Activated T-helper 2 cell treated with anti-CD3 and anti-CD28 coated beads, Interferon-gamma antibody, Interleukin-2, Interleukin-4, amounts not matched to agents 10 μg/mL and 5 μg/mL and 100 μg/mL, durations not matched to agents 14 hours and 24 hours and 36 hours (primary cell): ENCODE measurements at regions not wholly inside any gene's neighbourhood (a gene's known extent, or its start where the extent isn't known, plus 50 kb on each side); places are given as distances from the start of the nearest gene placed in this dataset.

Experiments used
- DNase-seq: peaks from one replicate; pipeline ENCODE4 v3.0.0; 2021; ENCODE audit warnings: low spot score
- H3K27ac Mint-ChIP-seq: one replicate; pipeline ENCODE4 v1.8.0; 2021; ENCODE audit warnings: mixed read lengths
- H3K27me3 Mint-ChIP-seq: one replicate; pipeline ENCODE4 v1.8.0; 2021; ENCODE audit warnings: low read depth, mixed read lengths
- H3K36me3 Mint-ChIP-seq: one replicate; pipeline ENCODE4 v1.8.0; 2021; ENCODE audit warnings: low read depth, mixed read lengths
- H3K4me1 Mint-ChIP-seq: one replicate; pipeline ENCODE4 v1.8.0; 2021; ENCODE audit warnings: low read depth, mixed read lengths
- H3K4me3 Mint-ChIP-seq: one replicate; pipeline ENCODE4 v1.8.0; 2021; ENCODE audit warnings: low read depth, mild to moderate bottlenecking, moderate library complexity, mixed read lengths
- H3K9me3 Mint-ChIP-seq: one replicate; pipeline ENCODE4 v1.8.0; 2021; ENCODE audit warnings: mixed read lengths
- intact Hi-C: fragments of 100-400 bp; cut with micrococcal nuclease; formaldehyde crosslinking; loops from one replicate; pipeline ENCODE4 v1.15.1; 2023

DNA sequence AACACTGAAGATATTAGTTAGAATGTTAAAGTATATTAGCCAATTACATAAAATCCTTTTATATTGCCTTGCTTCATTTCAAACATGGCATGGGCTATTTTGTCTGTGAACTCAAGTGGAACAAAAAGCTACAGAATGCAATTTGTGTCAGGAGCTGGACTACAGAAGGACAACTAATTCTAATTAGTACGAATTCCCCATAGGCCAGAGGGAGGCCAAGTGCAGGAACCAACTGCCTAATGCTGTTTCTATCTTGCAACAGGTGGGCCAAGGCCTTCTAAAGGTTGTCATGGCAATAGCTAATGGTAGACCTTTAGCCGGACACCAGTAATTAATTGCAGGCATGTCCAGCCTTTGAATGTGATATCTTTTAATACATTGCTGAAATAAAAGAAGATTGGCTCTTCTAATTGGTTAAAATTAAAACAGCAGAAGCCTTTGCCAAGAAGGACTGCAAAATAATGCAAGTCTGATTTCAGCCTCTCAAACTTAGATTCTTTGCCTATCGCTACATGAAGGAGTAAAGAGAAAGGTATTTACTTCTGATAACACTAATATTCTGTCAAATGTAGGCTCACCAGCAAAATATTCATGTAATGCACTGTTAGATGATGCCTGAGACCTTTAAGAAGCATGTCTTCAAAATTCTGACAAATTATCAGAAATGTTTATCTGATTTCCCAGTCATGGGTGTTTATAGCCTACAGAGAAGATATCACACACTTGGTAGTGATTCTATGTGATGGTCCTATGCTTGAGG, 232.1 kb downstream of the LMO4 start:
- H3K4me1 Mint-ChIP-seq: no peaks in the 10 kb centered on the region
- H3K9me3 Mint-ChIP-seq: no peaks in the 10 kb centered on the region
- H3K27me3 Mint-ChIP-seq: no peaks in the 10 kb centered on the region
- intact Hi-C loops: no loop called here
- H3K4me3 Mint-ChIP-seq: no peak overlapping the region
- H3K27ac Mint-ChIP-seq: no peak overlapping the region
- DNase-seq: no peak
- H3K36me3 Mint-ChIP-seq: no peaks in the 10 kb centered on the region

DNA sequence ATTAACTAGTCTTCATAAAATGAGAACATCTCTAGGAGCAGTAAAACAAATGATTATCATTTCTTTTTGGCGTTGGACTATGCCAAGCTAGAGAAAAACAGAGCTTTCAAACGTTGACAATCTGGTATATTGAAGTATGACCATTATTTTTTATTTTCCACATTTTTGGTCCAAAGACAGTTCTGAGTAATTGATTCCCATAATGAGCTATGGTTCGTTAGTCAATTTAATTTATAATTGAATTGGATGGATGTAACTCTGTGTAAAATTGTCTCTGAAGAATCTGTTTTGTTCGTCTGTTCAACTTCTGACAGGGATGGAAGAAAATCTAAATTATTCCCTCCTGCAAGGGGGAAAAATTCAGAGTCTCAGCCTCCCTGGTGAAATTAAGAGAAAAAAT, 234.5 kb downstream of the LMO4 start:
- Mint-ChIP-seq H3K4me3 (no peak overlapping the region), H3K27ac (no peak overlapping the region), H3K9me3 (no peaks in the 10 kb centered on the region), H3K27me3 (no peaks in the 10 kb centered on the region), H3K4me1 (no peaks in the 10 kb centered on the region), H3K36me3 (no peaks in the 10 kb centered on the region)
- intact Hi-C loops: no loop called here
- no peak for DNase-seq

DNA sequence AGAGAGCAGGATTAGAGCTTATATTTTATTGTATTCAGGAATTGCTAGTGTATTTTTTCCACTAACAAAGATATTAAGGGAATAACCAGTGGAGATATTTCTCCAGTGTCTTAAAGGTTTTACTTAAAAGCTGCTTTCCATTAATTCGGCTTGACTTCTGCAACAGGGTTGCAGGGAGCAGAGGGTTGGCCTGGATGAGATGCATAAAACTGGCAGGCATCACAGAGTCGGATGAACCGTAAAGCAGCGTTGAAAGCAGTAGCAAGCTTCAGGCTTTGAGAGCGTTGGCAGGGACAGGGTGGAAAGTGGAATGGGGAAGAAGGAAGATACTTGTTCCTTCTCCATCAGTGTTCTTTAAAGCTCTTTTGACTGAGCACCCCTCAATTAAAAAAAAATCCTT, 237.2 kb downstream of the LMO4 start:
- no peak for DNase-seq
- no peaks in the 10 kb centered on the region for H3K27me3 Mint-ChIP-seq
- intact Hi-C loops: no loop called here

GRCh38 chr1:87568005-87568404, 239.3 kb downstream of the LMO4 start:
- Mint-ChIP-seq H3K4me3 (no peak overlapping the region), H3K27ac (no peak overlapping the region), H3K4me1 (no peaks in the 10 kb centered on the region), H3K27me3 (no peaks in the 10 kb centered on the region), H3K36me3 (no peaks in the 10 kb centered on the region), H3K9me3 (no peaks in the 10 kb centered on the region)
- intact Hi-C loops: no loop called here
- no peak for DNase-seq

More for the DNA sequence above, 237.2 kb downstream of the LMO4 start:
- Mint-ChIP-seq H3K4me1 (no peaks in the 10 kb centered on the region), H3K4me3 (no peak overlapping the region), H3K9me3 (no peaks in the 10 kb centered on the region), H3K27ac (no peak overlapping the region), H3K36me3 (no peaks in the 10 kb centered on the region)

DNA sequence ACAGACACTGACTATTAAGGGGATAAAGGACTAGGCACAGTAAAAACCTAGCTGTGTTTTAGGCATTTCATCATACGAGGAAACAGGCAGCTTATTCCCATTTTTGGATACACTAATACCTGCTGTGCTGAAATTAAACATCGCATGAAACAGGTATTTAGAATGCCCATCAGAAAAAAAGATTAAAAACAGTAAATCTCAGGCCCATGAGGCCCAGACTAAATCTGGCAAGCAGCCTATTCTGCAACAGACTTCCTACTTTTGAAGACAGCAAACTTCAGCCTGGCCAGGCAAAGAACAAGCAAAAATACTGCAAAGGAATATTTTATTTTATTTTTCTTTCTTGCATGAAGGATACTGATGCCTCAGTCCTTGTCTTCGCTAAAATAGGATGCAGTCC, 240.2 kb downstream of the LMO4 start:
- intact Hi-C loops: no loop called here
- no peak for DNase-seq
- H3K4me1 Mint-ChIP-seq: no peaks in the 10 kb centered on the region

DNA sequence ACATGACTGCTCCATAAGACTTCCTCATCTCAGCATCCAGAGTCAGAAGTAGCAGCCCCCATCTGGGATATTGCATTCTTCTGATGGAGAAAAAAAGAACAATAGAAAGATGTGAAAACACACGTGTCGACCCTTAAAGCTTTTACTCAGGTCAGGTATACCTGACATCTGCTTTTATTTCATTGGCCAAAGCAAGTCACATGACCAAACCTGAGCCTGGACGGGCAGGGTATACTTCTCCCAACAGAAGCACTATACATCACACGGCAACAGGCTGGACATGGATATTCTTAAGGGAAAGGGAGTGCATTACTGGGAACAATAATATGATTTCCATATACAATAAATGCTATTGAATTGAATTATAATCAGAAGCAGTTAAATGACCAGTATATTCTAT, 243.3 kb downstream of the LMO4 start:
- no peak for DNase-seq
- no peaks in the 10 kb centered on the region for H3K9me3 Mint-ChIP-seq
- H3K4me3 Mint-ChIP-seq: no peak overlapping the region
- intact Hi-C loops: no loop called here
- H3K27me3 Mint-ChIP-seq: no peaks in the 10 kb centered on the region
- H3K4me1 Mint-ChIP-seq: no peaks in the 10 kb centered on the region
- H3K27ac Mint-ChIP-seq: no peak overlapping the region
- no peaks in the 10 kb centered on the region for H3K36me3 Mint-ChIP-seq

More for the DNA sequence above, 240.2 kb downstream of the LMO4 start:
- Mint-ChIP-seq H3K36me3 (no peaks in the 10 kb centered on the region), H3K9me3 (no peaks in the 10 kb centered on the region), H3K27me3 (no peaks in the 10 kb centered on the region), H3K4me3 (no peak overlapping the region), H3K27ac (no peak overlapping the region)

GRCh38 chr1:87572891-87573290, 244.2 kb downstream of the LMO4 start:
- no peaks in the 10 kb centered on the region for H3K27me3 Mint-ChIP-seq
- H3K4me1 Mint-ChIP-seq: no peaks in the 10 kb centered on the region
- no peaks in the 10 kb centered on the region for H3K9me3 Mint-ChIP-seq
- H3K36me3 Mint-ChIP-seq: no peaks in the 10 kb centered on the region
- no peak for DNase-seq
- intact Hi-C loops: no loop called here
- H3K27ac Mint-ChIP-seq: no peak overlapping the region
- no peak overlapping the region for H3K4me3 Mint-ChIP-seq

- no peak overlapping the region for H3K4me3 Mint-ChIP-seq
- H3K36me3 Mint-ChIP-seq: no peaks in the 10 kb centered on the region
- no peak overlapping the region for H3K27ac Mint-ChIP-seq
- no peaks in the 10 kb centered on the region for H3K27me3 Mint-ChIP-seq
- intact Hi-C loops: no loop called here
- DNase-seq: no peak
- H3K9me3 Mint-ChIP-seq: no peaks in the 10 kb centered on the region
- no peaks in the 10 kb centered on the region for H3K4me1 Mint-ChIP-seq
Observed at GRCh38 chr1:87575528-87575927, 246.8 kb downstream of the LMO4 start.

DNA sequence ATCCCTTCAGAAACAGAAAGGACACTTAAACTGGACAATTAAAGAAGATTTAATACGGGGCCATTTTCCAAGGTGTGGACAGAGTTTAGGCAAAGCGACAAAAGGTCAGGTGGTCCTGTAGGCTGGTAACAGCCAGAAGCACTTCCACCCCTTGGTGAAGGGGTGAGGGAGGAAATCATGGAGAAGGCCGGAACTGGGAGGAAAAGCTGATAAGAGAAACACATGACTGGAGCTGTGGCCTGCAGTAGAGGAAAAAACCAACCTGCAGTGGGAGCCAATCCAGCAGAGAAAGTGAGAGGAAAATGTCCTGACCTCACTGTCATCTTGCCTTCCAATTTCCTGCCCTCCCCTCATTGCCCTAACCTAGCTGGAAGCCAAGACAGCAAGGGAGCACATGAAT, 249.8 kb downstream of the LMO4 start:
- intact Hi-C loops: no loop called here
- Mint-ChIP-seq H3K4me3 (no peak overlapping the region), H3K4me1 (no peaks in the 10 kb centered on the region)

GRCh38 chr1:87583459-87583858, 254.8 kb downstream of the LMO4 start:
- Mint-ChIP-seq H3K4me3 (no peak overlapping the region), H3K9me3 (no peaks in the 10 kb centered on the region), H3K4me1 (no peaks in the 10 kb centered on the region), H3K36me3 (no peaks in the 10 kb centered on the region), H3K27me3 (no peaks in the 10 kb centered on the region), H3K27ac (no peak overlapping the region)
- DNase-seq: no peak
- intact Hi-C loops: no loop called here

More for the DNA sequence above, 249.8 kb downstream of the LMO4 start:
- no peaks in the 10 kb centered on the region for H3K9me3 Mint-ChIP-seq
- no peak overlapping the region for H3K27ac Mint-ChIP-seq
- H3K36me3 Mint-ChIP-seq: no peaks in the 10 kb centered on the region
- no peaks in the 10 kb centered on the region for H3K27me3 Mint-ChIP-seq
- DNase-seq: no peak

GRCh38 chr1:87584586-87584985, 255.9 kb downstream of the LMO4 start:
- no peaks in the 10 kb centered on the region for H3K36me3 Mint-ChIP-seq
- no peak for DNase-seq
- H3K27ac Mint-ChIP-seq: no peak overlapping the region
- no peaks in the 10 kb centered on the region for H3K27me3 Mint-ChIP-seq
- intact Hi-C loops: no loop called here
- H3K4me1 Mint-ChIP-seq: no peaks in the 10 kb centered on the region
- no peak overlapping the region for H3K4me3 Mint-ChIP-seq
- H3K9me3 Mint-ChIP-seq: no peaks in the 10 kb centered on the region

DNA sequence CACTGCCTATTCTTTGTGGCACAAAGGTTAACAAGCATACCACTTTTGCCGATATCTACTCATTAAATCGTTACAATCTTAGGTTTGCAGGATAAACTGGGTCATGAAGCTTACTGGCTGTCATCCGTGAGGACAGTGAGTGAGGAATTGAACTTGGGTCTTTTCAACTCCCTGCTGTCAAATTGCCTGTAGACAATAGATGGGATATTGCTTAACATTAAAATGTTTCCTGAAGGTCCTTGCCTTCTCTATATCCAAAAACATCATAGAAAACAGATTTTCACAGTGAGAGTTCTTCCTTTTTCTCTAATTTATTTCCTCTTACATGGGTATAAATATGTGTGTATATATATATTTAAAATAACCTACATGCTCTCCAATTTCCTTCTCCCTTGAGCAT, 257.8 kb downstream of the LMO4 start:
- no peaks in the 10 kb centered on the region for H3K27me3 Mint-ChIP-seq
- DNase-seq: no peak
- H3K27ac Mint-ChIP-seq: no peak overlapping the region
- H3K4me1 Mint-ChIP-seq: no peaks in the 10 kb centered on the region
- H3K9me3 Mint-ChIP-seq: no peaks in the 10 kb centered on the region
- H3K4me3 Mint-ChIP-seq: no peak overlapping the region
- H3K36me3 Mint-ChIP-seq: no peaks in the 10 kb centered on the region
- intact Hi-C loops: no loop called here

- Mint-ChIP-seq H3K4me3 (no peak overlapping the region), H3K4me1 (no peaks in the 10 kb centered on the region), H3K36me3 (no peaks in the 10 kb centered on the region), H3K9me3 (no peaks in the 10 kb centered on the region), H3K27me3 (no peaks in the 10 kb centered on the region), H3K27ac (no peak overlapping the region)
- intact Hi-C loops: no loop called here
- DNase-seq: no peak
Observed at GRCh38 chr1:87588495-87588894, 259.8 kb downstream of the LMO4 start.

DNA sequence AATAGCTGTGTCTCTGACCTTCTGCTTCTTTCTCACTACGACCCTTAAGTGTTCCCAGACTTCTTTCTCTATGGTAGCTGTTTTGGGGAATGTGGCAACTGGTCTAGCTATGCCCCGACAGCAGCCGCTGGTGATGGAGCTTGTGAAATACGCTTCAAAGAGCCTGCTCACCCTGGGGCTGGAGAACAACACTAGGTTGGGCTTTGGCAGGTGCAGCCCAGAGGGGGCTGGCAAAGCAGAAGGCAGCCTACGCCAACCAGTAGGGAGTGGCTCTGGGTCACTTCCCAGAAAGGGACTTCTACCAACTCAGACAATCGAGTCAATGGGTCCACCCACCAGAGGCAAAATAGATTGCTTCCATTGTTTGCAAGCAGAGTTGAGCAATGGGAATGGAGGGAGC, 262.8 kb downstream of the LMO4 start:
- H3K4me1 Mint-ChIP-seq: no peaks in the 10 kb centered on the region
- DNase-seq: no peak

More for the DNA sequence above, 262.8 kb downstream of the LMO4 start:
- intact Hi-C loops: no loop called here
- Mint-ChIP-seq H3K36me3 (no peaks in the 10 kb centered on the region), H3K9me3 (no peaks in the 10 kb centered on the region), H3K4me3 (no peak overlapping the region), H3K27ac (no peak overlapping the region), H3K27me3 (no peaks in the 10 kb centered on the region)
